Activated T-helper 17 cell treated with anti-CD3 and anti-CD28 coated beads, Interleukin-2, amount 50 U/mL, for 72 hours (primary cell): ENCODE measurements at regions not wholly inside any gene's neighbourhood (a gene's known extent, or its start where the extent isn't known, plus 50 kb on each side); places are given as distances from the start of the nearest gene placed in this dataset.

Source experiments
- ATAC-seq: fragments of 150-1000 bp; cut with Tn5 transposase; replicated peaks from 2 replicates; pipeline ENCODE4 v1.10.0; 2021; ENCODE audit warnings: mild to moderate bottlenecking, moderate library complexity
- H3K27ac Mint-ChIP-seq: one replicate; pipeline ENCODE4 v1.8.0; 2022; ENCODE audit warnings: mixed read lengths
- H3K27me3 Mint-ChIP-seq: one replicate; pipeline ENCODE4 v1.8.0; 2022; ENCODE audit warnings: mixed read lengths
- H3K36me3 Mint-ChIP-seq: one replicate; pipeline ENCODE4 v1.8.0; 2022; ENCODE audit warnings: low read depth, mild to moderate bottlenecking, mixed read lengths
- H3K4me1 Mint-ChIP-seq: one replicate; pipeline ENCODE4 v1.8.0; 2022; ENCODE audit warnings: mixed read lengths
- H3K4me3 Mint-ChIP-seq: one replicate; pipeline ENCODE4 v1.8.0; 2022; ENCODE audit warnings: mild to moderate bottlenecking, mixed read lengths
- H3K9me3 Mint-ChIP-seq: one replicate; pipeline ENCODE4 v1.8.0; 2022; ENCODE audit warnings: mixed read lengths

DNA sequence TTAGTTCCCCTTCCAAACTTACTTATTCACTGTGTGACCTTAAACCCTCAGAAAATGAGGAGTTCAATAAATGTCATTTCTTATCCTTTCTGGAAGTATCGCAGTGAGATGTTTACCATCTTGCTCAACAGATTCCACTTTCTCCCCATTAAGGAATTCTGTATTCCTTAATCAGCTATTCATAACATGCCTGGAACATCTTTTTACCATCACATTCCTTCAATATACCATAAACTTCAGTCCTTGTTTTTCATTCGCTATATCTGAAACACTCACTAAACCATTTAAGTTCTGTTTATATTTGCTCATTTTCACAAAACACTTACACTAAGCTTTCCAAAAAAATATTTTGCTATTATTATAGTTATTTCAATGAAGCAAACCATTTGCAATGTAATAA lies 1158.6 kb downstream of the CDH12 start:
- Mint-ChIP-seq H3K4me1 (no peaks in the 10 kb centered on the region), H3K27ac (no peak overlapping the region), H3K9me3 (peaks cover 6% of the 10 kb centered on the region), H3K36me3 (no peaks in the 10 kb centered on the region), H3K4me3 (no peak overlapping the region), H3K27me3 (no peaks in the 10 kb centered on the region)
- no peak for ATAC-seq

GRCh38 chr5:21693591-21693990 lies 1159.6 kb downstream of the CDH12 start:
- Mint-ChIP-seq H3K27me3 (no peaks in the 10 kb centered on the region), H3K36me3 (no peaks in the 10 kb centered on the region), H3K4me3 (no peak overlapping the region), H3K27ac (no peak overlapping the region), H3K9me3 (peaks cover 3% of the 10 kb centered on the region), H3K4me1 (no peaks in the 10 kb centered on the region)
- ATAC-seq, result no peak

GRCh38 chr5:21689587-21689986 lies 1163.6 kb downstream of the CDH12 start:
- no peak for ATAC-seq
- no peaks in the 10 kb centered on the region for H3K36me3 Mint-ChIP-seq
- no peak overlapping the region for H3K27ac Mint-ChIP-seq
- H3K4me3 Mint-ChIP-seq, result no peak overlapping the region
- no peaks in the 10 kb centered on the region for H3K27me3 Mint-ChIP-seq
- no peaks in the 10 kb centered on the region for H3K4me1 Mint-ChIP-seq
- peaks cover 3% of the 10 kb centered on the region for H3K9me3 Mint-ChIP-seq

DNA sequence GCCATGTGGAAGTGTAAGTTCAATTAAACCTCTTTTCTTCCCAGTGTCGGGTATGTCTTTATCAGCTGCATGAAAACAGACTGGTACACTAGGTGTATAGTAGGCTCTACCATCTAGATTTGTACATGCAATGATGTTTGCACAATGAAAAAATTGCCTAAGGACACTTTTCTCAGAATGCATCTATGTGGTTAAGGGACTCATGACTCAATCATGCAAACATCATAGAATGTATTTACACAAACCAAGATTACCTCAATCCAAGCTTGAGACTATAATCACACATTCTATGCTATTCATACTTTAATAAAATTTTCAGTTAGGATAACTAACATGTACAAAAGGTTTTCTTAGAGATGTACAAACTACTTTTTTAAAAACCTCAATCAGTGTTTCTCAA lies 1164.5 kb downstream of the CDH12 start:
- ATAC-seq, result no peak
- no peaks in the 10 kb centered on the region for H3K4me1 Mint-ChIP-seq
- no peak overlapping the region for H3K4me3 Mint-ChIP-seq
- no peaks in the 10 kb centered on the region for H3K27me3 Mint-ChIP-seq
- no peaks in the 10 kb centered on the region for H3K36me3 Mint-ChIP-seq
- H3K9me3 Mint-ChIP-seq, result peaks cover 3% of the 10 kb centered on the region
- H3K27ac Mint-ChIP-seq, result no peak overlapping the region

- Mint-ChIP-seq H3K27ac (no peak overlapping the region), H3K9me3 (peaks cover 3% of the 10 kb centered on the region), H3K4me1 (no peaks in the 10 kb centered on the region), H3K4me3 (no peak overlapping the region), H3K36me3 (no peaks in the 10 kb centered on the region), H3K27me3 (no peaks in the 10 kb centered on the region)
- no peak for ATAC-seq
Measured at GRCh38 chr5:21687621-21688020, 1165.5 kb downstream of the CDH12 start.

DNA sequence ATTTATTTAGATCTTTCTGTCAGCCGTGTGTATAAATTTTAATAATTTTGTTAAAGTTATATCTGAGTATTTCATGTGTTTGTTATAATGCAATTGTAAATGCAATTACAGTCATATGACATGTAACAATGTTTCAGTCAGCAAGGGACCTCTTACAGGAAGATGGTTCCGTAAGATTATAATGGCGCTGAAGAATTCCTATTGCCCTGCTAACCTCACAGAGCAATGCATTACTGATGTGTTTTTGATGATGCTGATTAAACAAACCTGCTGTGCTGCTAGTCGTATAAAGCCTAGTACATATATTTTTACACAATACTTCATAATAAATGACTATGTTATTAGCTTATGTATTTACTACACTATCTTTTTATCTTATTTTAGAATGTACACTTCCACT lies 1166.4 kb downstream of the CDH12 start:
- Mint-ChIP-seq H3K4me3 (no peak overlapping the region), H3K27ac (no peak overlapping the region), H3K36me3 (no peaks in the 10 kb centered on the region), H3K27me3 (no peaks in the 10 kb centered on the region), H3K9me3 (peaks cover 3% of the 10 kb centered on the region), H3K4me1 (no peaks in the 10 kb centered on the region)
- ATAC-seq, result no peak

DNA sequence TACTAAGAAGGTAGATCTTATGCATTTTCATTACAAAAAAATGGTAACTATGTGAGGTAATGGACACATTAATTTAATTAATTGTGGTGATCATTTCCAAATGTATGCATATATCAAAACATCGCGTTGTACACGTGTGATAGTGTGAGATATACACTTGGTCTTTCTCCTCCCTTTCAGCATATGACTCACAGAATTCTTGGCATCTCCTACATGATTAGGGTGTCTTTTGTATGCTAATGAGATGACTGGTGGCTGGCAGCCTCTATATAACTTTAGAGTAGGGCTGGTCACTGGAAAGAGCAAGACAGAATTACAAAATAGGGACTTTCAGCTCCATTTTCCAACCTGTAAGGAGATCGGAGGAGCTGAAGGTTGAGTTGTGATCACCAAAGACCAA lies 1167.6 kb downstream of the CDH12 start:
- peaks cover 3% of the 10 kb centered on the region for H3K9me3 Mint-ChIP-seq
- no peaks in the 10 kb centered on the region for H3K27me3 Mint-ChIP-seq
- no peak overlapping the region for H3K27ac Mint-ChIP-seq
- no peak for ATAC-seq
- H3K4me3 Mint-ChIP-seq, result no peak overlapping the region
- H3K36me3 Mint-ChIP-seq, result no peaks in the 10 kb centered on the region
- H3K4me1 Mint-ChIP-seq, result no peaks in the 10 kb centered on the region

DNA sequence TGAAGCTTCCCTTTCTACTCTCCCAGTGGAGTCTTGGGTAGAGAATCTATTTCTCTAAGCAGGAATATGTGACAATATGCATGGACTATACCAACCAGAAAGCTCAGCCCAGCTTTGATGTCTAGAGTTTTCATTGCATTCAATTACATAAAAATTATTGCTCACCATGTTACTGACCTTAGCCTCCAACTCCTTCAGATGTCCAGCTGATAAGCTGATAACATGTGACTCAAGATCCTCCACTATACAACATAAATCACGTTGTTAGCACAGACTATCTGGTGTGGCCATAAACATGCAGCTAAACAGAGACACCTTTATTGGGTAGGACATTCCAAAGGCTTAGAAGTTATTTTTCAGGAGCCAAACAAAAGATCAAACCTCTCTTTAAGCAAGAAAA lies 1168.2 kb downstream of the CDH12 start:
- H3K4me3 Mint-ChIP-seq, result no peak overlapping the region
- H3K4me1 Mint-ChIP-seq, result no peaks in the 10 kb centered on the region
- no peak for ATAC-seq
- H3K36me3 Mint-ChIP-seq, result no peaks in the 10 kb centered on the region
- H3K27me3 Mint-ChIP-seq, result no peaks in the 10 kb centered on the region
- H3K9me3 Mint-ChIP-seq, result peaks cover 3% of the 10 kb centered on the region
- no peak overlapping the region for H3K27ac Mint-ChIP-seq

- H3K9me3 Mint-ChIP-seq, result peaks cover 3% of the 10 kb centered on the region
- no peak for ATAC-seq
Measured at GRCh38 chr5:21681911-21682310, 1171.2 kb downstream of the CDH12 start.

DNA sequence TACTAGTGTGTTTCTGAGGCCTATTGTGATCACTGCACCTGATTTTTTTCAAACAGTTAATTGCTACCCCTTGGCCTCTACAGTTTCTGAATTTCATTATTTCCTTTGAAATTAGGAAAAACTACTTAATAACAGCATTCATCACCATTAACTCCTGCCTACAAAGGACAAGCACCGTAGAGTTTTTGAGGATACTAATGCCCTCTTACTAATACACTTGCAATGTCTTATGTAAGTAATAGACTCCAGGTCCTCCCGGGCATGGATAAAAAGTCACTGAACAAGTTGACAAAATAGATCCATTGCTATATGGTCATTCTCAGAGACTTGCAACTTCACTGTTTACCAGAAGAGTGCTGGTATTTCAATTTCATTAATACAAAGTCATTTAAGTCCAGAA lies 1172.5 kb downstream of the CDH12 start:
- Mint-ChIP-seq H3K27me3 (no peaks in the 10 kb centered on the region), H3K4me1 (no peaks in the 10 kb centered on the region), H3K36me3 (no peaks in the 10 kb centered on the region), H3K9me3 (peaks cover 3% of the 10 kb centered on the region), H3K27ac (no peak overlapping the region), H3K4me3 (no peak overlapping the region)
- no peak for ATAC-seq

More at GRCh38 chr5:21681911-21682310, 1171.2 kb downstream of the CDH12 start:
- H3K4me3 Mint-ChIP-seq, result no peak overlapping the region
- no peaks in the 10 kb centered on the region for H3K27me3 Mint-ChIP-seq
- no peaks in the 10 kb centered on the region for H3K4me1 Mint-ChIP-seq
- H3K36me3 Mint-ChIP-seq, result no peaks in the 10 kb centered on the region
- H3K27ac Mint-ChIP-seq, result no peak overlapping the region

GRCh38 chr5:21680196-21680595 lies 1172.9 kb downstream of the CDH12 start:
- Mint-ChIP-seq H3K9me3 (peaks cover 3% of the 10 kb centered on the region), H3K36me3 (no peaks in the 10 kb centered on the region), H3K27me3 (no peaks in the 10 kb centered on the region), H3K4me3 (no peak overlapping the region), H3K27ac (no peak overlapping the region), H3K4me1 (no peaks in the 10 kb centered on the region)
- no peak for ATAC-seq

DNA sequence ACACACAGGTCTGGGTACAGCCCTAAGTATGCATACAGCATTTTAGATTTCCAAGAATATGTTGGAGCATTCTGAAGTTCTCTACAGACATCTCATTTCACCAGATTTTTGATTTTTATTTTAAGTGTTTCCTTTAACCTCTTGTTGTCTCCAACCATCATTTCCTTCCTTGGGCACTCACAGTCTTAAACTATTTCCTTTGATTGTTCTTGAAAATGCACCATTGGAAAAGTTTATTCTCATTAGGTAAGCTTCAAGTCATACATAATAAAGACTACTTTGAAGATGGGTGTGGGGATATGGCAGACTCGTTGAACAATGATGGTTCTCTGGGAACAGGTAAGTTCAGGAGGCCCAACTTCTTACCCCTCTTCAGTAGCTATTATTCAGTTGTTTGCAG lies 1174.6 kb downstream of the CDH12 start:
- Mint-ChIP-seq H3K27me3 (no peaks in the 10 kb centered on the region), H3K4me3 (no peak overlapping the region), H3K9me3 (no peaks in the 10 kb centered on the region), H3K27ac (no peak overlapping the region), H3K36me3 (no peaks in the 10 kb centered on the region), H3K4me1 (no peaks in the 10 kb centered on the region)
- ATAC-seq, result no peak

- Mint-ChIP-seq H3K27ac (no peak overlapping the region), H3K27me3 (no peaks in the 10 kb centered on the region), H3K36me3 (no peaks in the 10 kb centered on the region), H3K4me3 (no peak overlapping the region), H3K9me3 (peaks cover 5% of the 10 kb centered on the region), H3K4me1 (no peaks in the 10 kb centered on the region)
- ATAC-seq, result no peak
Measured at GRCh38 chr5:21672911-21673310, 1180.2 kb downstream of the CDH12 start.

DNA sequence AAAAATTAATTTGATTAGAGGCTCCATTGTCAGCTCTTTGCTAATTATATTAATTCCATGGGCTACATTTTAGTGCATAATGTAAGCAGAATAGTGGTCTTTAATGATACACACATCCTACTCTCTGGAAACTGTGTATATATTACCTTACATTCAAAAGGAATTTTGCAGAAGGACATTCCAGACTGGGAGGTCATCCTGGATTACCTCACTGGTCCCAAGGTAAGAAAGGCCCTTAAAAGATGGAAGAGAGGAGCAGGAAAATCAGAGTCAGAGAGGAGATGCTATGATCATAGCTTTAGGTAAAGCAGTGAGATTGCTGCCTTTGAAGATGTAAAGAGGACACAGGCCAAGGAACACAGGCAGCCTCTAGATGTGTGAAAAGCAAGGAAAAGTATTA lies 1180.8 kb downstream of the CDH12 start:
- Mint-ChIP-seq H3K36me3 (no peaks in the 10 kb centered on the region), H3K27me3 (no peaks in the 10 kb centered on the region), H3K4me1 (no peaks in the 10 kb centered on the region), H3K4me3 (no peak overlapping the region), H3K9me3 (peaks cover 5% of the 10 kb centered on the region), H3K27ac (no peak overlapping the region)
- ATAC-seq, result no peak

DNA sequence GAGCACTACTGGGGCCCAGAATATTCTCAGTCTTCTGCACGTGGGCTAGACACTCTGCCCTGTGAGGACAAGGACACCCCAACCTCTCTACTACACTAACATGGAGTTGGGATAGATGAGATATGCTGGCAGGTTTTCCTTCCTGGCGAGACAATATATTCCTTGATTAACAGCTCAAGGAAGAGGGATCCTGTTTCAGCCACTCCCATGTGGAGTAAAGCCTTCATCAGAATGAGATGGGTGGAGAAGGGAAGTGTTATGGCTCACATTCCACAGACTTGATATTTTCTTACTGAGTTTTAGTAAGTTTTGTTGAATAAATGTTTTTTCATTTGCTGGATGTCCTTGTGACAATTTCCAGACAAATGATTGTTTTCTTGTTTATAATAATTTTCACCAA lies 1187.6 kb downstream of the CDH12 start:
- Mint-ChIP-seq H3K27me3 (no peaks in the 10 kb centered on the region), H3K9me3 (no peaks in the 10 kb centered on the region), H3K4me1 (no peaks in the 10 kb centered on the region), H3K27ac (no peak overlapping the region), H3K4me3 (no peak overlapping the region), H3K36me3 (no peaks in the 10 kb centered on the region)
- ATAC-seq, result no peak

DNA sequence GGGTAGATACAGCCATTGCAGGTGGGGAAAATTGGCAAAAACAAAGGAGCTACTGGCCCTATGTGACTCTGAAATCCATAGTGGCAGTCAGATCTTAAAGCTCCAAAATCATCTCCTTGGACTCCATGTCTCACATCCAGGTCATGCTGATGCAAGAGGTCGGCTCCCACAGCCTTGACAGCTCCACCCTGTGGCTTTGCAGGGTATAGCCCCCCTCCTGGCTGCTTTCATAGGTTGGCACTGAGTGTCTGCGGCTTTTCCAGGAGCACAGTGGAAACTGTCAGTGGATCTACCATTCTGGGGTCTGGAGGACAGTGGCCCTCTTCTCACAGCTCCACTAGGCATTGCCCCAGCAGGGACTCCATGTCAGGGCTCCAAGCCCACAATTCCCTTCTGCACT lies 1190.1 kb downstream of the CDH12 start:
- no peak for ATAC-seq
- H3K27me3 Mint-ChIP-seq, result no peaks in the 10 kb centered on the region
- H3K4me1 Mint-ChIP-seq, result no peaks in the 10 kb centered on the region
- H3K9me3 Mint-ChIP-seq, result peaks cover 3% of the 10 kb centered on the region
- no peak overlapping the region for H3K4me3 Mint-ChIP-seq
- H3K27ac Mint-ChIP-seq, result no peak overlapping the region
- H3K36me3 Mint-ChIP-seq, result no peaks in the 10 kb centered on the region
